IPS DF 6.9 (cell line): ENCODE measurements at regions not wholly inside any gene's neighbourhood (a gene's known extent, or its start where the extent isn't known, plus 50 kb on each side); places are given as distances from the start of the nearest gene placed in this dataset.

Experiments
- DNase-seq: peaks from one replicate; pipeline ENCODE4 v3.0.0-alpha.2; 2013; ENCODE audit warnings: low read depth, low spot score
- H3K27ac ChIP-seq: one replicate; pipeline ENCODE4 v1.5.1; 2013; ENCODE audit warnings: low read length, control low read depth
- H3K27me3 ChIP-seq: 2 replicates; pipeline ENCODE4 v1.6.1; 2013; ENCODE audit warnings: mild to moderate bottlenecking, low read length; ENCODE audit not compliant: control insufficient read depth, insufficient read depth
- H3K36me3 ChIP-seq: 2 replicates; pipeline ENCODE4 v1.6.1; 2013; ENCODE audit warnings: low read length; ENCODE audit not compliant: control insufficient read depth, insufficient read depth
- H3K4me1 ChIP-seq: 2 replicates; pipeline ENCODE4 v1.6.1; 2013; ENCODE audit warnings: low read length; ENCODE audit not compliant: control insufficient read depth, insufficient read depth
- H3K4me3 ChIP-seq: 2 replicates; pipeline ENCODE4 v1.5.1; 2013; ENCODE audit warnings: mild to moderate bottlenecking, low read length
- H3K9me3 ChIP-seq: 2 replicates; pipeline ENCODE4 v1.6.1; 2013; ENCODE audit warnings: low read length, inconsistent platforms; ENCODE audit not compliant: control insufficient read depth, insufficient read depth
- WGBS: extraction: QIAGEN DNeasy Blood & Tissue Kit; methylation state at CpG from one replicate; pipeline ENCODE4 v1.1.7; 2013; ENCODE audit warnings: mixed read lengths, missing lambda C conversion rate; ENCODE audit not compliant: insufficient read length, insufficient coverage; 5-methylcytosine and 5-hydroxymethylcytosine counted together

DNA sequence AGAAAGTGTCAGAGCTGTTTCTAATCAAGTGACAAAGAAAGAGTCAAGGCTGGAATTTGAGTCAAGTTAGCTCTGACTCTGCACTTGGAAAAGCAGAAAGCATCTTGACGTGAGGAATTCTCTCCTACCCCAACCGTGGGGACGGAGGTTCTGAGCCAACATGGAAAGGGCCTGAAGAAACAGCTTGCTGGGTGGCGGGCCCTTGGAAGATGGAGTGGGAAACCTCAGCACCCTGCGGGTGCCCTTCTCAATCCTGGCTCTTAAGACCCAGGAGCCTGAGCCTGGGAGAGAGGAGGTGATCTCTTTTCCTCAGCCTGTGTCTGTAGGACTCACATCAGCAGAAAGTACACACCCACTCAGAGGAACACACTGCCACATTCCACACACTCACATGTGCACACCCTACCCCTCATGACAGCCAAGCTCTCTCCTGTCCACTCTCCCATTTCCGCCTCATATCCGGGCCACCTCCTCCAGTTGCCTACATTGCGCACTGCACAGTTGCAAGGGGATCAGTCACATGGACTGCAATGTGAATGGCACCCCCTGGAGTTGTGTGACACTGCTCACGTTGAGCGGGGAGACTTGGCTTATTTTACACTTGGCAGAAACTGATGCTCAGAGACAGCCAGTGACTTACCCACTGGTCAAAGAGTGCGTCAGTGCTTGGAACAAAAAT is 101.5 kb upstream of the SLC6A6 start:
- no peak for DNase-seq
- no peak overlapping the region for H3K27ac ChIP-seq
- peaks cover 7% of the 10 kb centered on the region for H3K4me1 ChIP-seq
- WGBS = no CpG with 5 or more reads among the region's 11 CpGs
- no peaks in the 10 kb centered on the region for H3K9me3 ChIP-seq
- no peaks in the 10 kb centered on the region for H3K36me3 ChIP-seq
- no peaks in the 10 kb centered on the region; the same call in 1 of the 2 replicates for H3K27me3 ChIP-seq
- no peak overlapping the region for H3K4me3 ChIP-seq

DNA sequence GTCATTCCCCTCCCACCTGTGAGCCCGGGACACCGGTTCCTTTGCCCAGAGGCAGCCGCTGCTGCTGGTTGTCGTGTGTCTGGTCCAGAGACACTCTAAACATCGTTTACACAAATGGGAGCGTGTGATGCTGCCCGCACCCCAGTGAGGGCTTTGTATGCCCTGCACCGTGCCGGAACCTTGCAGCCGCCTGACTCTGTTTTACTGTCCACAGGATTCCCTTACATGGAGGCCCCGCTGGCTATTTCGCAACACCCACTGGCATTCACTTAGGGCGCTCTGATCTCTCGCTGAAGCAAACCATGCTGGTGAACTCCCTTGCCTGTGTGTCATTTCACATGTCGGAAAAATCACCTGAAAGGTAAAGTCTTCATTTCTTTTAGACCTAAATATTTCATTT is 100.8 kb upstream of the SLC6A6 start:
- no peaks in the 10 kb centered on the region for H3K36me3 ChIP-seq
- H3K9me3 ChIP-seq = no peaks in the 10 kb centered on the region
- H3K27me3 ChIP-seq = no peaks in the 10 kb centered on the region; the same call in 1 of the 2 replicates
- no peak overlapping the region for H3K4me3 ChIP-seq
- no peak for DNase-seq
- no CpG with 5 or more reads among the region's 15 CpGs for WGBS
- peaks cover 7% of the 10 kb centered on the region for H3K4me1 ChIP-seq
- no peak overlapping the region for H3K27ac ChIP-seq

DNA sequence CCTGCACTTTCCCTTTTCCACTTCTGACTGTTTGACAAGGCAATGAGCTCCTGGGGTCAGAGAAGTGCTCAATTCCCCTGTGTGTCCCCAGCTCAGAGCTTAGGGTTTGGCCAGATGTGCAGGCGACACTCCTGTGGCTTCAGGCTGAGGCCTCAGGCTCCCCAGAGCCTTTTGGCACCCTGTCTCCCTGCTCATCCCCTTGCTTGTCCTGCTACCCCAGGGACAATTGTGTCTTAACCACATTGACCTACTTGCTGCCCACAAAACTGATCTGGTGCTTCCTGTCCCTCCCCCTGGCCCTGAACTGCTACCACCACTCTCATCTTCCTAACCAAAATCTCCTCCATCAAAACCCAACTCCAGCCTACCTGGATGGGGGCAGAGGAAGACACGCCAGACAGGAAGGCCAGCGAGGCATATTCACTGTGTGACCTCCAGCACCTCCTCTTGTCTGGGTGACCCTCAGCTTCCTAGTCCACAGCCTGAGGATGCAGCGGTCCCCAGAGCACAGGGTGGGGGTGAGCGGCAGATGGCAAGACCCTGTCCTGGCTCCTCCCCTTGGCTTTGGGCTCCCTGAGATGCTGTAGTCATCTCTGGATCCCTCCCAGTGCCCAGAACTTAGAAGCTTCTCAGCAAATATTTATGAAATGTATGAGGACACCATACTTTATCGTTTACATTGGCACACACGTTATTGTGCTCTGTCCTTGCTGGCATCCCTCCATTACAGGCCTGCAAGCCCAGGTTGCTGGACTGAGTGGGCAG is 98.9 kb upstream of the SLC6A6 start:
- Histone ChIP-seq H3K4me1 (peaks cover 2% of the 10 kb centered on the region; the same call in 1 of the 2 replicates), H3K4me3 (no peak overlapping the region), H3K9me3 (no peaks in the 10 kb centered on the region), H3K36me3 (no peaks in the 10 kb centered on the region), H3K27me3 (no peaks in the 10 kb centered on the region), H3K27ac (no peak overlapping the region)
- no peak for DNase-seq
- WGBS = no CpG with 5 or more reads among the region's 7 CpGs

DNA sequence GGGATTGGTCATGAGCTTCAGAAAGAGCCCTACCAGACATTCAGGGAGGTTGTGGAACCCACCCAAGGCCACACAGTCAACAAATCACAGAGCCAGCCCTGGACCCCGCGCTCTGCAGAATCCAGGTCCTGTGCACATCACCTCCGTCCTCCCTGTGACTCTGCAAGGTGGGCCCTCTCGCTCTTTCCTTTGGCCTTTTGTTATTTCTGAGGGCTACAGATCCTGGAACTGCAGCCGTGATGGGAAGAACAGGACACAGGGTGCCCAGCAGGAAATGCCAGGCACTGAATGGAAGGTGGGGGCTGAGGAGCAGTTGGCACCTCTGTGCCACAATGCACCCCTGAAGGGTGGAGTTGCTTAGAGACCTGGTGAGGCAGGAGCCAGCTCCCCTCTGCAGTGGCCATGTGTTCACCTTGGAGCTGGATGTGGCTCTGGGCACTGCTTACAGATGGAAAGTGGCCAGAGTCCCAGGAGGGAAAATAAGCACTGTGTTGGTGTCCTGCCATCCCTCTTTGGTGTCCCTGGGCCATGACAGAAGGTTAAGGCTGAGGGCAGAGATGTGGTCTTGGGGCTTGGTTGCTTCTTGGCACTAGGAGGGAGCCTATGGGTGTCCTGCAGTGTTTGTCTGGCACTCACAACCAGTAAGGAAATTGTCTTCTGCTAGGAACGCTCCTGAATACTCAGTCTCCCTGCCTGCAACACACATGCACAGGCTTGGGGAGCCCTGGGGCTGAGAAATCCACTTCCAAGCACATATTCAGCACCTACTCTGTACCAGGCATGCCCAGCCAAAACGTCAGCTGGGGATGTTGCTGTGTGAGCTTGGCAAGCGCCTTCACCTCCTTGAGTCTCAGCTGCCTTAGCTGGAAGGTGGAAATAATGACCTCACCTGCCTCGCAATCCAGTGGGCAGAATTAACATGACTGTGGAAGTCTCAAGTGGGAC is 98.0 kb upstream of the SLC6A6 start:
- H3K27me3 ChIP-seq = no peaks in the 10 kb centered on the region
- no peak for DNase-seq
- peaks cover 2% of the 10 kb centered on the region; the same call in 1 of the 2 replicates for H3K4me1 ChIP-seq
- no peak overlapping the region for H3K27ac ChIP-seq
- no peaks in the 10 kb centered on the region for H3K36me3 ChIP-seq
- H3K9me3 ChIP-seq = no peaks in the 10 kb centered on the region
- no CpG with 5 or more reads among the region's 9 CpGs for WGBS
- H3K4me3 ChIP-seq = no peak overlapping the region

DNA sequence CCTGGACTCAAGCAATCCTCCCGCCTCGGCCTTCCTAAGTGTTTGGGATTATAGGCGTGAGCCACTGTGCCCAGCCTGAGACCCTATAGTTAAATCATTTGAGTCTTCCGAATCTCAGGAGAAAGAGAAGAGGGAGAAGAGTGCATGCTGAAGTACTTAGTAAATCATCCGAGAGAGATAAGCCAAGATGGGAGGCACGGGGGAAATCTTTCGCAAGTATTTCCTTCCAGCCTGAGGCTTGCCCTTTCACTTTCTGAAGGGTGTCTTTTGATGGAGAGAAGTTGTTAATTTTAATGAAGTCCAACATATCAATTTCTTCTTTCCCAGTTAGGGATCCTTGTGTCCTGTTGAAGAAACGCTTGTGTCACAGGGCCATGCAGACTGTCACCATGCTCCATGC is 97.1 kb upstream of the SLC6A6 start:
- WGBS = no CpG with 5 or more reads among the region's 8 CpGs
- no peak overlapping the region for H3K27ac ChIP-seq
- H3K36me3 ChIP-seq = no peaks in the 10 kb centered on the region
- no peaks in the 10 kb centered on the region for H3K27me3 ChIP-seq
- no peaks in the 10 kb centered on the region for H3K9me3 ChIP-seq
- peaks cover 2% of the 10 kb centered on the region; the same call in 1 of the 2 replicates for H3K4me1 ChIP-seq
- no peak for DNase-seq
- H3K4me3 ChIP-seq = no peak overlapping the region

DNA sequence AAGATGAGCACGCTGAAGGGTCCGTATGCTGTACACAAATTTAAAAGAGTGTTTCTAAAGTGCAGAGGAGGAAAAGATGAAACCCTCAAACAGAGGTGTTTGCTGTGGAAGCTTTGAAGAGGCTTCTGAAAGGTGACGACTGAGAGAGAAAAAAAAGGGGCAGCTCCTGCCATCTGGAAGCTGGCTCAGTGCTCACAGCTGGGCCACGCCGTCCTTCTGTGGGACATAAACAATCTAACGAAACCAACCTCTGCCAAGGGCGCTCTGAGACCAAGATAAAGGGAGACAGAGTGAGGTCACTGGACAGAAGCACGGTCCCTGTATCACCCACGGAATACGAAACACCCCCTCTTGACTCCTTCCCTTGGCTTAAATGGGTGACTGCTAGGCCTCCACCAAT is 96.3 kb upstream of the SLC6A6 start:
- Histone ChIP-seq H3K36me3 (no peaks in the 10 kb centered on the region), H3K27me3 (no peaks in the 10 kb centered on the region)

DNA sequence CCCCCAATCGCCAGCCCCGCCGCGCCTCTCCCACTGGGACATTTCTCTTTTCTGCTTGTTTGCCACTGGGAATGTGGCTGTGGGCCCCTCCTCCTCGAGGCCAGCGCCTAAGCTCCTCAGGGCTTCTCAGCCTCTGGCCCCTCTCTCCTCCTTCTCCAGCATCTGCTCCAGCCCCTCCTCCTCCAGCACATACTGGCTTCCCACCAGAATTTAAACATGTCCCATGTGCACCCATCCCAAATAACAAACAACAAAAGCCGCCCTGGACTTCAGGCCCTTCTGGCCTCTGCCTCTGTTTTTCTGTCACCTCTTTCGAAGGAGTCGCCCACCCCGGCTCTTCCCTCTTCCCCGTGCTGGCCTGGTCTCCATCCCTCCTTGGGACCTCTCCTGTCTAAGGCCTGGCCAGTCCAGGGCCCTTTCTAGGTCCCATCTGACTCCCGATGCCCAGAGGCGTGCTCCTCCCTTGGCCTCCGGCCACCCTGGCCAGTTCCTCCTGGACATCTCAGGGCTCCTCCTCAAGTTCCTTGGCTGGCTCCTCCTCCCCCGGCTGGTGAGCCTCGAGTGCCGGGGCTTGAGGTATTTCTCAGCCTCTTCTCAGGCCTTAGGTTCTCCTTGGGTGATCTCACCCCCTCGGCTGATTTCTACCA is 94.6 kb upstream of the SLC6A6 start:
- Histone ChIP-seq H3K27me3 (no peaks in the 10 kb centered on the region), H3K36me3 (no peaks in the 10 kb centered on the region), H3K4me1 (peaks cover 2% of the 10 kb centered on the region; the same call in 1 of the 2 replicates), H3K27ac (no peak overlapping the region), H3K9me3 (no peaks in the 10 kb centered on the region), H3K4me3 (no peak overlapping the region)
- DNase-seq = no peak
- WGBS = no CpG with 5 or more reads among the region's 18 CpGs

More for the DNA sequence above, 96.3 kb upstream of the SLC6A6 start:
- H3K4me3 ChIP-seq = no peak overlapping the region
- WGBS = no CpG with 5 or more reads among the region's 10 CpGs
- H3K4me1 ChIP-seq = peaks cover 2% of the 10 kb centered on the region; the same call in 1 of the 2 replicates
- no peak for DNase-seq
- H3K9me3 ChIP-seq = no peaks in the 10 kb centered on the region
- no peak overlapping the region for H3K27ac ChIP-seq

DNA sequence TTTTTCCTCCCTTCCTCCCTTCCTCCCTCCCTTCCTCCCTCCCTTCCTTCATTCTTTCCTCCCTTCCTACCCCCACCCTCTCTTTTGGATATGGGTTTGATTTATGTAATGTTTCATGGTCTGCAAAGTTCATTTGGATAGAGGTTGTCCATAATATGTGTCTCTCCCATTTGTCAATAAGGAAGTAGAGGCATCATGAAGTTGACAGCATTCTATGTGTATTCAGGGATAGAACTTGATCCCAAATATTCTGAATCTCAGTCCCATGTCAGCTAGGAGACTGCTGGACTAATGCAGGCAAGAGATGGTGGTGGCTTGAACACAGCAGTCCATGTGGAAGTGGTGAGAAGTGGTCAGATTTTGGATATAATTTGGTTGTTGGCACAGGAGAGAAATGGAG is 90.7 kb upstream of the SLC6A6 start:
- DNase-seq = no peak
- Histone ChIP-seq H3K36me3 (no peaks in the 10 kb centered on the region), H3K27ac (no peak overlapping the region), H3K4me3 (no peak overlapping the region), H3K9me3 (no peaks in the 10 kb centered on the region), H3K27me3 (no peaks in the 10 kb centered on the region), H3K4me1 (no peaks in the 10 kb centered on the region)

DNA sequence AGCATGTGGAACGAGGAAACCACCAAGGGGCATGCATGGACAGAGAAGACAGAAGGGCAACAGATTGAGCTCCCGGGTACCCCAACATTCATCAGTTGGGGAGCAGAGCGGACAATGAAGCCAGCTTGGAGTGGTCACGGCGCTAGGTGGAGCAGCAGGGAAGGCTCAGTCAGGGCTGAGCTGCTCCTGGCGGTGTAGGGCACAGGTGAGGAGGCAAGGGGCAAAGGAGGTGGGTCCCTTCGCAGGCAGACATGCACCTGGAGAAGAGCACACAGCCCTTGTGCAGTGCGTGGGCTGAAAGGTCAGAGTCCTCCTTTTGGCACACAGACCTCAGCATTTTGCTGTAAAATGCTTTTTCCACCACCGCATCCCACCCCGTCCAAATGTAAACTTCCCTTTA is 90.0 kb upstream of the SLC6A6 start:
- no peaks in the 10 kb centered on the region for H3K27me3 ChIP-seq
- no peaks in the 10 kb centered on the region for H3K9me3 ChIP-seq
- DNase-seq = no peak
- H3K36me3 ChIP-seq = no peaks in the 10 kb centered on the region
- no CpG with 5 or more reads among the region's 10 CpGs for WGBS
- H3K27ac ChIP-seq = no peak overlapping the region
- H3K4me3 ChIP-seq = no peak overlapping the region
- no peaks in the 10 kb centered on the region for H3K4me1 ChIP-seq

DNA sequence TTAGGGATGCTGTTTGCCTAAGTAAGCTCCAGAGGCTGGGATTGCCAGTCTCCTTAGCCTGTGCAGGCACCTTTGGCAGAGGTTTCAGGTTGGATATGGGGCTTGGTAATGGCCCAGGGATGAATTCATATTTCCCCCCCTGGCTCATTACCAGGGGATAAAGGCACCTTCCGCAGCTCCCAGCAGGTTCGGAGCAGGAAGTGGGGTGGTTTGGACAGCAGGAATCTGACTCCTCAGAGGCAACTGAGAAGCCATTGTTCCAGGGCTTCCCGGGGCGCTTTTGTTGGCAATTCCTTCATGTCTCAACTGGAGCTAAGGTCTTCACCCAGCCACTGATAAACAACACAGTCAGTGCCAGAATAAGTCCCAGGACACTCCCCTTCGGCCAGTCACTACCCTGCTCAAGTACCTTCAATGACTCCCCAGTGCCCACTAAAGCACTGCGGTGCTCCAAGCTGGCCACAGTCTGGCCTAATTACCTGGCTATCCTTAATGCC is 85.3 kb upstream of the SLC6A6 start:
- no peak overlapping the region for H3K27ac ChIP-seq
- DNase-seq = no peak
- H3K4me1 ChIP-seq = no peaks in the 10 kb centered on the region
- H3K9me3 ChIP-seq = no peaks in the 10 kb centered on the region
- WGBS = no CpG with 5 or more reads among the region's 6 CpGs
- no peak overlapping the region for H3K4me3 ChIP-seq
- H3K36me3 ChIP-seq = no peaks in the 10 kb centered on the region
- no peaks in the 10 kb centered on the region for H3K27me3 ChIP-seq
